ENCODE measurements at regions not wholly inside any gene's neighbourhood (a gene's known extent, or its start where the extent isn't known, plus 50 kb on each side); places are given as distances from the start of the nearest gene placed in this dataset.

GRCh38 chr5:120759587-120759986 is 295.5 kb downstream of the PRR16 start:
- in situ Hi-C loops (cut with HindIII; ENCODE audit: extremely low pct_ligation_motif_present, low pct_unique_long_range_greater_than_20kb) (no loop called here), intact Hi-C loops (cut with micrococcal nuclease; ENCODE audit: unreplicated experiment) (no loop called here)
- FAIRE-seq = no peak
- no peak overlapping the region for H2AFZ ChIP-seq (ENCODE audit: low read length)
- no peak for ATAC-seq
- ChIA-PET CTCF (ENCODE audit: low intra/inter-chr PET ratio, low total read pairs) (no interaction called here), POLR2A (no interaction called here)
- TF ChIP-seq MAFF (IDR thresholded peaks at IDR 0.05; ENCODE audit: low read depth, low read length) = peak; percentile 70
- TF ChIP-seq KDM1A (CRISPR knock-in tag; IDR thresholded peaks at IDR 0.05) = no peak
- TF ChIP-seq ZNF292 (CRISPR knock-in tag; IDR thresholded peaks at IDR 0.05; ENCODE audit: borderline replicate concordance, low read depth) = no peak
- TF ChIP-seq ZNF747 (CRISPR knock-in tag; IDR thresholded peaks at IDR 0.05; ENCODE audit: borderline replicate concordance) = no peak
- no peak for TF ChIP-seq SRF (IDR thresholded peaks at IDR 0.05; ENCODE audit: low read depth, low read length)
- no peak for TF ChIP-seq UBTF (CRISPR knock-in tag; IDR thresholded peaks at IDR 0.05)
- no peak for TF ChIP-seq NFE2L2 (IDR thresholded peaks at IDR 0.05; ENCODE audit: low read length)
- no peak for TF ChIP-seq MTF2 (CRISPR knock-in tag; IDR thresholded peaks at IDR 0.05; ENCODE audit: borderline replicate concordance)
- TF ChIP-seq ZSCAN25 (CRISPR knock-in tag; IDR thresholded peaks at IDR 0.05) = no peak
- TF ChIP-seq ZNF709 (CRISPR knock-in tag; IDR thresholded peaks at IDR 0.05) = no peak
- TF ChIP-seq HOXA3 (CRISPR knock-in tag; IDR thresholded peaks at IDR 0.05) = no peak
- no peak for TF ChIP-seq KLF6 (CRISPR knock-in tag; IDR thresholded peaks at IDR 0.05)
- TF ChIP-seq MAFK (conservative IDR thresholded peaks at IDR 0.05 in 1 of 2, IDR thresholded peaks at IDR 0.05 in 1 of 2; ENCODE audit: low read length in 2 of 2) = peak; percentile 35 to 90; a peak in 3 of 4 replicates
- no peak for TF ChIP-seq MTF1 (CRISPR knock-in tag; IDR thresholded peaks at IDR 0.05)
- no peak for TF ChIP-seq ZNF512B (CRISPR knock-in tag; IDR thresholded peaks at IDR 0.05; ENCODE audit: borderline replicate concordance)
- no peaks in the 10 kb centered on the region for H4K20me1 ChIP-seq (ENCODE audit: insufficient read depth, low read length)
- H3K27me3 ChIP-seq (ENCODE audit: control insufficient read depth in 1 of 2, insufficient read depth in 2 of 2, low read length in 2 of 2) = no peaks in the 10 kb centered on the region
- no peak overlapping the region for H3K4me3 ChIP-seq (replicated peaks in 1 of 3; ENCODE audit: insufficient read depth in 1 of 3, low read depth in 2 of 3, low read length in 3 of 3)
- DNase-seq (ENCODE audit: low spot score) = no peak
- no peaks in the 10 kb centered on the region for H3K4me1 ChIP-seq (ENCODE audit: insufficient read depth, low read length)
- no TSS peak for BruUV-seq (replicated peaks)
- peaks cover 5% of the 10 kb centered on the region for H3K9me3 ChIP-seq (ENCODE audit: low read length)
- H3K79me2 ChIP-seq (ENCODE audit: insufficient read depth, low read length) = no peaks in the 10 kb centered on the region
- H3K9ac ChIP-seq (ENCODE audit: insufficient read depth, low read depth, low read length) = no peak overlapping the region
- H3K4me2 ChIP-seq (ENCODE audit: low read depth, low read length) = no peak overlapping the region
- H3K36me3 ChIP-seq (replicated peaks in 1 of 2; ENCODE audit: control insufficient read depth in 1 of 2, insufficient read depth in 2 of 2, low read length in 2 of 2) = no peaks in the 10 kb centered on the region
- H3K27ac ChIP-seq (ENCODE audit: extremely low read length, insufficient read depth, low read length) = no peak overlapping the region
